ENCODE measurements at regions not wholly inside any gene's neighbourhood (a gene's known extent, or its start where the extent isn't known, plus 50 kb on each side); places are given as distances from the start of the nearest gene placed in this dataset.
"Not testable (repeated sequence)": the region's sequence is repeated elsewhere in the genome, so short reads cannot be mapped to it uniquely, and the experiment has no call there.

DNA sequence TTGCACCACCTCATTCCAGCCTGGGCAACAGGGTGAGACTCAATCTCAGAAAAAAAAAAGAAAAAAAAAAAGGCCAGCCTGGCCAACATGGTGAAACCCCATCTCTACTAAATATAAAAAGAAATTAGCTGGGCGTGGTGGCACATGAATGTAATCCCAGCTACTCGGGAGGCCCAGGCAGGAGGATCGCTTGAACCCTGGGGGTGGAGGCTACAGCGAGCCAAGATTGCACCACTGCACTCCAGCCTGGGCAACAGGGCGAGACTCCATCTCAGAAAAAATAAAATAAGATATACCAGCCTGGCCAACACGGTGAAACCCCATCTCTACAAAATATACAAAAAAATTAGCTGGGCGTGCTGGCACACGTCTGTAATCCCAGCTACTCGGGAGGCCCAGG is 1602.3 kb downstream of the RPIA start:
- TF ChIP-seq SUZ12 (IDR thresholded peaks at IDR 0.05; ENCODE audit: extremely low read depth, insufficient read depth, insufficient read length); YY1 (IDR thresholded peaks at IDR 0.05; ENCODE audit: insufficient read depth, insufficient read length); ZNF274 (IDR thresholded peaks at IDR 0.05; ENCODE audit: low read depth, low read length): not testable (repeated sequence)

Data from NT2/D1 (cell line).